Mesothelial cell of epicardium (in vitro differentiated cells): ENCODE measurements at regions not wholly inside any gene's neighbourhood (a gene's known extent, or its start where the extent isn't known, plus 50 kb on each side); places are given as distances from the start of the nearest gene placed in this dataset.
"Not testable (repeated sequence)": the region's sequence is repeated elsewhere in the genome, so short reads cannot be mapped to it uniquely, and the experiment has no call there.

ENCODE experiments used
- DNase-seq, 2 experiments: peaks; one replicate each; pipeline ENCODE4 v3.0.0; 2021; ENCODE audit warnings: low spot score in 2 of 2; ENCODE audit not compliant: unreplicated experiment in 2 of 2
- H3K27ac Mint-ChIP-seq: 2 replicates; pipeline ENCODE4 v1.8.0; 2021; ENCODE audit warnings: mixed read lengths
- H3K27me3 Mint-ChIP-seq: 2 replicates; pipeline ENCODE4 v1.8.0; 2021; ENCODE audit warnings: low read depth, mixed read lengths
- H3K36me3 Mint-ChIP-seq: 2 replicates; pipeline ENCODE4 v1.8.0; 2021; ENCODE audit warnings: mixed read lengths
- H3K4me1 Mint-ChIP-seq: 2 replicates; pipeline ENCODE4 v1.8.0; 2021; ENCODE audit warnings: mixed read lengths
- H3K4me3 Mint-ChIP-seq: 2 replicates; pipeline ENCODE4 v1.8.0; 2021; ENCODE audit warnings: mild to moderate bottlenecking, moderate library complexity, mixed read lengths
- H3K9me3 Mint-ChIP-seq: 2 replicates; pipeline ENCODE4 v1.8.0; 2021; ENCODE audit warnings: mixed read lengths
- CTCF ChIP-seq: fragments of 200-600 bp; sonication (generic); IDR thresholded peaks from one replicate; pipeline ENCODE4 v1.5.0; 2021; ENCODE audit warnings: antibody characterized with exemption; ENCODE audit not compliant: unreplicated experiment

DNA sequence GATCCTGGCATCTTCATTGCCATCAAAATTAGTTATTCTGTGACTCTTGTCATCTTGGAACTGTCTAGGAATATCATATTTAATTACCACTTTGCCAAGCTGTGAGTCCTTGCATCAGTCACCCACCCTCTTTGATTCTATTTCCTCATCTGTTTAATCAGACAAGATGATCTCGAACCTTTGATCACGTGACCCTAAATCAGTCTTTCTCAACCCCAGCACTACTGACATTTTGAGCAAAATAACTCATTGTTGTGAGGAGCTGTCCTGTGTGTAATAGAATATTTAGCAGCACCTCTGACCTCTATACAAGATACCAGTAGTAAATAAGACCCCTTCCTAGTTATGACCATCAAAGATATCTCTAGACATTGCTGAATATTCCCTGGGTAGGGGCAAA lies 343.4 kb upstream of the ARPP21 start:
- no peak overlapping the region for H3K4me3 Mint-ChIP-seq
- H3K27me3 Mint-ChIP-seq, result no peaks in the 10 kb centered on the region
- H3K9me3 Mint-ChIP-seq, result no peaks in the 10 kb centered on the region
- H3K36me3 Mint-ChIP-seq, result no peaks in the 10 kb centered on the region
- no peak for TF ChIP-seq CTCF
- H3K27ac Mint-ChIP-seq, result no peak overlapping the region
- H3K4me1 Mint-ChIP-seq, result peaks cover 29% of the 10 kb centered on the region
- DNase-seq, result no peak

- H3K36me3 Mint-ChIP-seq, result no peaks in the 10 kb centered on the region
- H3K4me1 Mint-ChIP-seq, result peaks cover 28% of the 10 kb centered on the region
- H3K27me3 Mint-ChIP-seq, result no peaks in the 10 kb centered on the region
- H3K9me3 Mint-ChIP-seq, result no peaks in the 10 kb centered on the region
- DNase-seq, result no peak
- H3K4me3 Mint-ChIP-seq, result no peak overlapping the region
- no peak for TF ChIP-seq CTCF
- no peak overlapping the region for H3K27ac Mint-ChIP-seq
These were observed 342.8 kb upstream of the ARPP21 start for GRCh38 chr3:35296533-35296932.

GRCh38 chr3:35296944-35297343 lies 342.4 kb upstream of the ARPP21 start:
- not testable (repeated sequence) for DNase-seq, H3K27me3 Mint-ChIP-seq, H3K9me3 Mint-ChIP-seq, H3K27ac Mint-ChIP-seq, H3K36me3 Mint-ChIP-seq, H3K4me3 Mint-ChIP-seq
- peaks cover 27% of the 10 kb centered on the region for H3K4me1 Mint-ChIP-seq

DNA sequence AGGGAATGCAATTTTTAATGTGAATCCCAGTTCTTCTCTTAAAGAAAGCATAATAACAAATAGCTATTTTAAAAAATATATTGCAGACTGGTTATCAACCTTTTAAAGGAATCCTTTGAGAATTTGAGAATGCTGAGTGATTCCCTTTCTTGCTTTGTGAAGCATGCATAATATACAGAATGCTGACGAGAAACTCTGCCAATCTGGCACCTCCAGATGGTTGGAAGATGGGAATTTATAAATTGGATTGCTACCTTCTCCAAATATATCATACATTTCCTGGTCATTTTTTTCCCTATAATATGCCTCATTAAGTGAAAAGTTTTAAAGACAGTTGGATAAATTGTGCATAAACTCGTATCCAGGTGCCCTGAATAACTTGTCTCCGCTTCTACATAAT lies 333.9 kb upstream of the ARPP21 start:
- H3K4me1 Mint-ChIP-seq, result peaks cover 7% of the 10 kb centered on the region
- peaks cover 3% of the 10 kb centered on the region for H3K9me3 Mint-ChIP-seq
- H3K36me3 Mint-ChIP-seq, result no peaks in the 10 kb centered on the region
- H3K27me3 Mint-ChIP-seq, result no peaks in the 10 kb centered on the region
- TF ChIP-seq CTCF, result no peak
- DNase-seq, result no peak
- no peak overlapping the region for H3K27ac Mint-ChIP-seq
- H3K4me3 Mint-ChIP-seq, result no peak overlapping the region

GRCh38 chr3:35307296-35307695 lies 332.0 kb upstream of the ARPP21 start:
- Mint-ChIP-seq H3K27ac (no peak overlapping the region), H3K27me3 (no peaks in the 10 kb centered on the region), H3K36me3 (no peaks in the 10 kb centered on the region), H3K4me1 (peaks cover 4% of the 10 kb centered on the region), H3K9me3 (peaks cover 3% of the 10 kb centered on the region), H3K4me3 (no peak overlapping the region)
- DNase-seq, result no peak
- TF ChIP-seq CTCF, result no peak

- not testable (repeated sequence) for H3K4me1 Mint-ChIP-seq, H3K36me3 Mint-ChIP-seq
These were observed 322.5 kb upstream of the ARPP21 start for GRCh38 chr3:35316841-35317240.

GRCh38 chr3:35320646-35321407 lies 318.5 kb upstream of the ARPP21 start:
- H3K27ac Mint-ChIP-seq, result no peak overlapping the region
- no peaks in the 10 kb centered on the region for H3K4me1 Mint-ChIP-seq
- no peak for DNase-seq
- H3K9me3 Mint-ChIP-seq, result peaks cover 18% of the 10 kb centered on the region
- TF ChIP-seq CTCF, result no peak
- H3K36me3 Mint-ChIP-seq, result peaks cover 3% of the 10 kb centered on the region
- H3K4me3 Mint-ChIP-seq, result no peak overlapping the region
- H3K27me3 Mint-ChIP-seq, result no peaks in the 10 kb centered on the region

More at GRCh38 chr3:35316841-35317240, 322.5 kb upstream of the ARPP21 start:
- not testable (repeated sequence) for H3K9me3 Mint-ChIP-seq, H3K27ac Mint-ChIP-seq, DNase-seq, H3K27me3 Mint-ChIP-seq, H3K4me3 Mint-ChIP-seq
